ENCODE measurements at regions not wholly inside any gene's neighbourhood (a gene's known extent, or its start where the extent isn't known, plus 50 kb on each side); places are given as distances from the start of the nearest gene placed in this dataset.

DNA sequence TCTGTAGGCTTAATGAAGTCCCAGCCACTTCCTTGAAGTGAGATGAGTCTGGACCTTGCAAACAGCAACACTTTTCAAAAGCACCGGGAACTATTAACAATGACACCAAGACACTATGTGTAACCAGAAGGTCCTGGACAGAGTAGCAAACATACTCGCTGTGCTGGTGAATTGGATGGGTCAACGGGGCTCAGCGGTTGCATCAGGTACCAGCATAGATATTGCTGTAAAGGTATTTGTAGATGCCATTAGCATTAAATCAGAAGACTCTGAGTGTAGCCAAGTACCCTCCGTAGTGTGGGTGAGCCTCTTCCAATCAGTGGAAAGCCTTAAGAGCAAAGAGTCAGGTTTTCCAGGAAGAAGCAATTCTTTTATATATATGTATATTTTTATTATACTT, 140.5 kb downstream of the IRX2 start:
- TF ChIP-seq, protein P1, sequence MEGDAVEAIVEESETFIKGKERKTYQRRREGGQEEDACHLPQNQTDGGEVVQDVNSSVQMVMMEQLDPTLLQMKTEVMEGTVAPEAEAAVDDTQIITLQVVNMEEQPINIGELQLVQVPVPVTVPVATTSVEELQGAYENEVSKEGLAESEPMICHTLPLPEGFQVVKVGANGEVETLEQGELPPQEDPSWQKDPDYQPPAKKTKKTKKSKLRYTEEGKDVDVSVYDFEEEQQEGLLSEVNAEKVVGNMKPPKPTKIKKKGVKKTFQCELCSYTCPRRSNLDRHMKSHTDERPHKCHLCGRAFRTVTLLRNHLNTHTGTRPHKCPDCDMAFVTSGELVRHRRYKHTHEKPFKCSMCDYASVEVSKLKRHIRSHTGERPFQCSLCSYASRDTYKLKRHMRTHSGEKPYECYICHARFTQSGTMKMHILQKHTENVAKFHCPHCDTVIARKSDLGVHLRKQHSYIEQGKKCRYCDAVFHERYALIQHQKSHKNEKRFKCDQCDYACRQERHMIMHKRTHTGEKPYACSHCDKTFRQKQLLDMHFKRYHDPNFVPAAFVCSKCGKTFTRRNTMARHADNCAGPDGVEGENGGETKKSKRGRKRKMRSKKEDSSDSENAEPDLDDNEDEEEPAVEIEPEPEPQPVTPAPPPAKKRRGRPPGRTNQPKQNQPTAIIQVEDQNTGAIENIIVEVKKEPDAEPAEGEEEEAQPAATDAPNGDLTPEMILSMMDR (IDR thresholded peaks at IDR 0.05): no peak
- no peak for TF ChIP-seq EZH2 (IDR thresholded peaks at IDR 0.05)

All from neural progenitor cell (in vitro differentiated cells).